ENCODE measurements at regions not wholly inside any gene's neighbourhood (a gene's known extent, or its start where the extent isn't known, plus 50 kb on each side); places are given as distances from the start of the nearest gene placed in this dataset.

GRCh38 chr7:18096087-18096486, 68.4 kb upstream of the PRPS1L1 start:
- Mint-ChIP-seq H3K4me3 (ENCODE audit: unreplicated experiment) (no peak overlapping the region), H3K36me3 (ENCODE audit: low read depth) (peaks cover 1% of the 10 kb centered on the region), H3K4me1 (ENCODE audit: low read depth) (no peaks in the 10 kb centered on the region), H3K27me3 (ENCODE audit: low read depth) (peaks cover 3% of the 10 kb centered on the region), H3K9me3 (ENCODE audit: low read depth) (peaks cover 8% of the 10 kb centered on the region), H3K27ac (ENCODE audit: unreplicated experiment) (no peak overlapping the region)
- TF ChIP-seq CTCF (IDR thresholded peaks at IDR 0.05): no peak
- DNase-seq (ENCODE audit: low spot score): no peak

- no peak for TF ChIP-seq CTCF (IDR thresholded peaks at IDR 0.05)
- H3K27me3 Mint-ChIP-seq (ENCODE audit: low read depth): no peaks in the 10 kb centered on the region
- H3K4me3 Mint-ChIP-seq (ENCODE audit: unreplicated experiment): no peak overlapping the region
- H3K9me3 Mint-ChIP-seq (ENCODE audit: low read depth): peaks cover 10% of the 10 kb centered on the region
- no peaks in the 10 kb centered on the region for H3K4me1 Mint-ChIP-seq (ENCODE audit: low read depth)
- peaks cover 2% of the 10 kb centered on the region for H3K36me3 Mint-ChIP-seq (ENCODE audit: low read depth)
- H3K27ac Mint-ChIP-seq (ENCODE audit: unreplicated experiment): no peak overlapping the region
- DNase-seq (ENCODE audit: low spot score): no peak
Measured at GRCh38 chr7:18102576-18102975, 74.9 kb upstream of the PRPS1L1 start.

GRCh38 chr7:18103436-18104218, 76.0 kb upstream of the PRPS1L1 start:
- Mint-ChIP-seq H3K9me3 (ENCODE audit: low read depth) (peaks cover 10% of the 10 kb centered on the region), H3K27ac (ENCODE audit: unreplicated experiment) (no peak overlapping the region), H3K36me3 (ENCODE audit: low read depth) (peaks cover 2% of the 10 kb centered on the region), H3K4me1 (ENCODE audit: low read depth) (no peaks in the 10 kb centered on the region), H3K4me3 (ENCODE audit: unreplicated experiment) (no peak overlapping the region), H3K27me3 (ENCODE audit: low read depth) (no peaks in the 10 kb centered on the region)
- DNase-seq (ENCODE audit: low spot score): no peak
- no peak for TF ChIP-seq CTCF (IDR thresholded peaks at IDR 0.05)

GRCh38 chr7:18109762-18110161, 82.1 kb upstream of the PRPS1L1 start:
- Mint-ChIP-seq H3K4me1 (ENCODE audit: low read depth) (peaks cover 18% of the 10 kb centered on the region), H3K27me3 (ENCODE audit: low read depth) (no peaks in the 10 kb centered on the region), H3K27ac (ENCODE audit: unreplicated experiment) (peak overlapping the region; percentile 43), H3K9me3 (ENCODE audit: low read depth) (no peaks in the 10 kb centered on the region), H3K4me3 (ENCODE audit: unreplicated experiment) (no peak overlapping the region), H3K36me3 (ENCODE audit: low read depth) (no peaks in the 10 kb centered on the region)
- no peak for DNase-seq (ENCODE audit: low spot score)
- TF ChIP-seq CTCF (IDR thresholded peaks at IDR 0.05): no peak

- no peak overlapping the region for H3K4me3 Mint-ChIP-seq (ENCODE audit: unreplicated experiment)
- H3K27me3 Mint-ChIP-seq (ENCODE audit: low read depth): no peaks in the 10 kb centered on the region
- no peak overlapping the region for H3K27ac Mint-ChIP-seq (ENCODE audit: unreplicated experiment)
- DNase-seq (ENCODE audit: low spot score): no peak
- peaks cover 19% of the 10 kb centered on the region for H3K4me1 Mint-ChIP-seq (ENCODE audit: low read depth)
- TF ChIP-seq CTCF (IDR thresholded peaks at IDR 0.05): no peak
- no peaks in the 10 kb centered on the region for H3K36me3 Mint-ChIP-seq (ENCODE audit: low read depth)
- peaks cover 3% of the 10 kb centered on the region for H3K9me3 Mint-ChIP-seq (ENCODE audit: low read depth)
Measured at GRCh38 chr7:18116661-18117060, 89.0 kb upstream of the PRPS1L1 start.

Data from chondrocyte (in vitro differentiated cells).